C4-2B (cell line): ENCODE measurements at regions not wholly inside any gene's neighbourhood (a gene's known extent, or its start where the extent isn't known, plus 50 kb on each side); places are given as distances from the start of the nearest gene placed in this dataset.

Experiments
- H3K27ac ChIP-seq: fragments of 450-650 bp; 2 replicates; pipeline ENCODE4 v1.5.1; 2017
- CTCF ChIP-seq: fragments of 450-650 bp; conservative IDR thresholded peaks from 2 replicates; pipeline ENCODE4 v1.5.1; 2017; ENCODE audit warnings: mild to moderate bottlenecking
- ZFX ChIP-seq: fragments of 450-650 bp; IDR thresholded peaks from 2 replicates; pipeline ENCODE4 v1.6.1; 2017

GRCh38 chr17:55575058-55575636 is 63.9 kb upstream of the SMIM36 start:
- TF ChIP-seq ZFX: no peak
- TF ChIP-seq CTCF: no peak
- H3K27ac ChIP-seq: no peak overlapping the region

- no peak overlapping the region for H3K27ac ChIP-seq
- TF ChIP-seq CTCF (no peak), ZFX (no peak)
Observed at GRCh38 chr17:55572599-55572998, 61.3 kb upstream of the SMIM36 start.

GRCh38 chr17:55572139-55572538 is 60.9 kb upstream of the SMIM36 start:
- no peak overlapping the region for H3K27ac ChIP-seq
- no peak for TF ChIP-seq ZFX
- no peak for TF ChIP-seq CTCF

GRCh38 chr17:55571095-55571494 is 59.8 kb upstream of the SMIM36 start:
- no peak for TF ChIP-seq CTCF
- TF ChIP-seq ZFX: no peak
- no peak overlapping the region for H3K27ac ChIP-seq

- H3K27ac ChIP-seq: no peak overlapping the region
Observed at GRCh38 chr17:55570391-55570790, 59.1 kb upstream of the SMIM36 start.

GRCh38 chr17:55567240-55568214 is 56.3 kb upstream of the SMIM36 start:
- TF ChIP-seq CTCF: no peak
- no peak for TF ChIP-seq ZFX
- no peak overlapping the region for H3K27ac ChIP-seq

More at GRCh38 chr17:55570391-55570790, 59.1 kb upstream of the SMIM36 start:
- no peak for TF ChIP-seq CTCF
- no peak for TF ChIP-seq ZFX

GRCh38 chr17:55564081-55564480 is 52.8 kb upstream of the SMIM36 start:
- H3K27ac ChIP-seq: no peak overlapping the region
- TF ChIP-seq ZFX: no peak
- no peak for TF ChIP-seq CTCF
